BLaER1 treated with 17β-estradiol and CSF1 and Interleukin-3, amounts not matched to agents 10 nM and 100 nM (cell line): ENCODE measurements at regions not wholly inside any gene's neighbourhood (a gene's known extent, or its start where the extent isn't known, plus 50 kb on each side); places are given as distances from the start of the nearest gene placed in this dataset.

ENCODE experiments used
- H3K27ac ChIP-seq, 11 experiments: shearing (Covaris generic); formaldehyde crosslinking; 2 replicates each; pipeline ENCODE4 v1.8.1; 2022
- H3K27me3 ChIP-seq, 11 experiments: shearing (Covaris generic); formaldehyde crosslinking; 2 replicates each; pipeline ENCODE4 v1.8.1; 2022
- H3K36me3 ChIP-seq, 11 experiments: shearing (Covaris generic); formaldehyde crosslinking; 2 replicates each; pipeline ENCODE4 v1.8.1; 2022
- H3K4me1 ChIP-seq, 10 experiments: shearing (Covaris generic); formaldehyde crosslinking; 2 replicates each; pipeline ENCODE4 v1.8.1; 2022
- H3K4me2 ChIP-seq, 11 experiments: shearing (Covaris generic); formaldehyde crosslinking; 2 replicates each; pipeline ENCODE4 v1.8.1; 2022
- H3K4me3 ChIP-seq, 10 experiments: shearing (Covaris generic); formaldehyde crosslinking; 2 replicates each; pipeline ENCODE4 v1.8.1; 2022
- H3K9ac ChIP-seq, 11 experiments: shearing (Covaris generic); formaldehyde crosslinking; 2 replicates each; pipeline ENCODE4 v1.8.1; 2022
- H3K9me3 ChIP-seq, 11 experiments: shearing (Covaris generic); formaldehyde crosslinking; replicated peaks in 1 of 11; 2 replicates each; pipeline ENCODE4 v1.8.1; 2022
- H4K20me1 ChIP-seq, 11 experiments: shearing (Covaris generic); formaldehyde crosslinking; 2 replicates each; pipeline ENCODE4 v1.8.1; 2022
- Cebpa-rat ChIP-seq, 11 experiments: shearing (Covaris generic); IDR thresholded peaks; 2 replicates each; pipeline ENCODE4 v1.8.1; 2022

DNA sequence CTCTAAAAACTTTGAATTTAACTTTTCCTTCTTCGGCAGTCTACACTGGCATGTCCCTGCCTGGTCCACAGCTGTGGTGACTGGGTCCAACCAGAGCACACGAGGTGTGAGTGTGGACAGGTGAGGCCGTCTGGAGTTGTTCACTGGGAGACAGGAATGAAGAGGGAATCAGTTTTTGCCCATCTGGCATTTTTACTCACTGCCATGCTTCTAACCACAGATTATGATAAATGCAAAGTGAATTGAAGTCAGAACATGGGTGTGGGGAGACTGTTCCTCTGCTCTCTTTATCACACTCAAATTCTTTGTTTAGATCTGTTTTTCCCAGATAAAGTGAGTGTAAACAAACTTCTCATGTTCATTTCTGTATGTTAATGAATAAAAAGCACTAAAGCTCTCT is 54.7 kb upstream of the PIEZO2 start:
- Histone ChIP-seq H3K27ac (no peak overlapping the region), H3K9me3 (no peaks in the 10 kb centered on the region), H3K4me3 (no peak overlapping the region), H3K4me2 (no peak overlapping the region), H3K9ac (no peak overlapping the region), H3K4me1 (no peaks in the 10 kb centered on the region), H3K36me3 (no peaks in the 10 kb centered on the region), H4K20me1 (no peaks in the 10 kb centered on the region), H3K27me3 (no peaks in the 10 kb centered on the region)
- TF ChIP-seq Cebpa-rat (IDR thresholded peaks at IDR 0.05): no peak

DNA sequence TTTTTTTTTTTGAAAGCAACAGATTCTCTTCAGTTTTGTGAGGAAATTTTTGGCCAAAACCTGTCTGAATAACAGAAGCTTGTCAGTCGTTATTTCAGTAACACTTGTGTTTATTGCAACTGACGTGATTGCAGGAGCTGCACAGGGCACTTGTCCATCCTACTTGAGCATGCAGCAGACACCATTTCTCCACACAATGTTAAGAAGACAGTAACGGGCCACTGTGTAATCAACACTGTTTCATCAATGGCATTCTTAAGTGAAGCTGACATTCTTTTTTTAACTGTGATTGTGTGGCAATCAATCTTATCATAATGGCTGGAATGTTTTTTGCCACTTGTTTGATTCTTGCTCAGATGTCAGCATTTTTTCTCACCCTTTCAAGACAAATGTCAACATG is 50.1 kb upstream of the PIEZO2 start:
- H3K27me3 ChIP-seq: no peaks in the 10 kb centered on the region
- H3K27ac ChIP-seq: no peak overlapping the region
- H4K20me1 ChIP-seq: no peaks in the 10 kb centered on the region
- H3K36me3 ChIP-seq: no peaks in the 10 kb centered on the region
- H3K4me2 ChIP-seq: no peak overlapping the region
- H3K4me1 ChIP-seq: no peaks in the 10 kb centered on the region
- H3K9ac ChIP-seq: no peak overlapping the region
- no peak overlapping the region for H3K4me3 ChIP-seq
- H3K9me3 ChIP-seq: no peaks in the 10 kb centered on the region
- no peak for TF ChIP-seq Cebpa-rat (IDR thresholded peaks at IDR 0.05)
